Ovary (tissue), 3 donors: ENCODE measurements at regions not wholly inside any gene's neighbourhood (a gene's known extent, or its start where the extent isn't known, plus 50 kb on each side); places are given as distances from the start of the nearest gene placed in this dataset.

ENCODE experiments used
- EP300 ChIP-seq: sonication (generic); formaldehyde crosslinking; IDR thresholded peaks from one replicate; pipeline ENCODE4 v1.6.1; 2017; ENCODE audit warnings: antibody characterized with exemption
- TF ChIP-seq, protein P1 (sequence below), 3 donors: fragments of 450-650 bp in 2 of 3; fragments of 200-600 bp in 1 of 3; IDR thresholded peaks; one replicate each; pipeline versions ENCODE4 v1.5.1 to v1.8.0; 2016 to 2022; ENCODE audit warnings: antibody characterized with exemption in 3 of 3, mild to moderate bottlenecking in 1 of 3
- donor health status: DM: no; HTN: no; CAD: no.

DNA sequence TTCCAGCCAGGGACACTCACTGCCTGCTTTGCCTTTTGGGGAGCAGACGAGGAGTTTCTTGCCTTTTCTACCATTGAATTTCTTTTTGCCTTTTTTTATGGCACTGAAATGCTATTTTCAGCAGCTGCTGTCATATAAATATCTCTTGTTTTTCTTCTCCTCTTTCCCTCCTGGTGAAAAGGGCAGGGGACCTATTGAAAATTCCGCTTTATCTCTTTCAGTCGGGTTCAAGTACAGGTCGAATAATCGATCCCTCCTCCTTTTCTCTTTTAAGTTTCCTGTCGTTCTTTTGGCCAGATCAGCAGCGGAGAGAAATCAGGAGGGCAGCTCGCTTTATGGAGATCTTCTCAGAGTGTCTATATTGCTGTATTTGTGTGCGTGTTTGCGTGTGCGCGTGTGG is 67.4 kb upstream of the CASZ1 start:
- TF ChIP-seq, protein P1, sequence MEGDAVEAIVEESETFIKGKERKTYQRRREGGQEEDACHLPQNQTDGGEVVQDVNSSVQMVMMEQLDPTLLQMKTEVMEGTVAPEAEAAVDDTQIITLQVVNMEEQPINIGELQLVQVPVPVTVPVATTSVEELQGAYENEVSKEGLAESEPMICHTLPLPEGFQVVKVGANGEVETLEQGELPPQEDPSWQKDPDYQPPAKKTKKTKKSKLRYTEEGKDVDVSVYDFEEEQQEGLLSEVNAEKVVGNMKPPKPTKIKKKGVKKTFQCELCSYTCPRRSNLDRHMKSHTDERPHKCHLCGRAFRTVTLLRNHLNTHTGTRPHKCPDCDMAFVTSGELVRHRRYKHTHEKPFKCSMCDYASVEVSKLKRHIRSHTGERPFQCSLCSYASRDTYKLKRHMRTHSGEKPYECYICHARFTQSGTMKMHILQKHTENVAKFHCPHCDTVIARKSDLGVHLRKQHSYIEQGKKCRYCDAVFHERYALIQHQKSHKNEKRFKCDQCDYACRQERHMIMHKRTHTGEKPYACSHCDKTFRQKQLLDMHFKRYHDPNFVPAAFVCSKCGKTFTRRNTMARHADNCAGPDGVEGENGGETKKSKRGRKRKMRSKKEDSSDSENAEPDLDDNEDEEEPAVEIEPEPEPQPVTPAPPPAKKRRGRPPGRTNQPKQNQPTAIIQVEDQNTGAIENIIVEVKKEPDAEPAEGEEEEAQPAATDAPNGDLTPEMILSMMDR (IDR thresholded peaks at IDR 0.05): no peak
- TF ChIP-seq EP300: no peak
